ENCODE measurements at regions not wholly inside any gene's neighbourhood (a gene's known extent, or its start where the extent isn't known, plus 50 kb on each side); places are given as distances from the start of the nearest gene placed in this dataset.

GRCh38 chr11:80371931-80372330, 931.1 kb upstream of the TENM4 start:
- no peaks in the 10 kb centered on the region for H3K27me3 ChIP-seq (ENCODE audit: low read depth)
- no peak overlapping the region for H3K27ac ChIP-seq
- TF ChIP-seq CTCF (IDR thresholded peaks at IDR 0.05), result no peak
- H3K9me3 ChIP-seq, result no peaks in the 10 kb centered on the region
- no peak overlapping the region for H3K4me3 ChIP-seq
- intact Hi-C loops (cut with DNase I), result no loop called here
- DNase-seq, result no peak
- ATAC-seq, result no peak
- H3K36me3 ChIP-seq, result no peaks in the 10 kb centered on the region
- H3K4me1 ChIP-seq, result no peaks in the 10 kb centered on the region

DNA sequence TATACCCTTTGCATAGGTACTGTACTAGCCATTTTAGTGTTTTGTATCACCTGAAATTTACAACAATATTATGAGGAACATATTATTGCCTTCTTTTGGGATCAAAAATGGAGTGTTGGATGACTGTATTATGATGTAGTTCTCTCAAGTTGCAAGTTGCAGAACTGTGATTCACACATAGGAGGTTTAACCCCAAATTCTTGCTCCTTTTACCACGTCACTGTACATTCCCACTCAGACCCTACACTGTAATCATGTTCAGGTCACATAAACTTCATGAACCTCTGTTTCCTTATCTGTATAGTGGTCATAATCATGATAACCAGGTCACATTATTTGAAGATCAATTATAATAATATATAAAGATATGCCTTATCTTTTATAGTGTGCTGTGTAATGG, 925.1 kb upstream of the TENM4 start:
- ATAC-seq (no peak), DNase-seq (no peak)
- H3K36me3 ChIP-seq, result no peaks in the 10 kb centered on the region
- no peaks in the 10 kb centered on the region for H3K27me3 ChIP-seq (ENCODE audit: low read depth)
- no peak for TF ChIP-seq CTCF (IDR thresholded peaks at IDR 0.05)
- no peaks in the 10 kb centered on the region for H3K4me1 ChIP-seq
- no peak overlapping the region for H3K27ac ChIP-seq
- H3K4me3 ChIP-seq, result no peak overlapping the region
- H3K9me3 ChIP-seq, result no peaks in the 10 kb centered on the region
- intact Hi-C loops (cut with DNase I), result no loop called here

- intact Hi-C loops (cut with DNase I), result no loop called here
- ATAC-seq (no peak), DNase-seq (no peak)
- Histone ChIP-seq H3K4me1 (no peaks in the 10 kb centered on the region), H3K36me3 (no peaks in the 10 kb centered on the region), H3K27ac (no peak overlapping the region), H3K9me3 (no peaks in the 10 kb centered on the region), H3K4me3 (no peak overlapping the region), H3K27me3 (ENCODE audit: low read depth) (no peaks in the 10 kb centered on the region)
- TF ChIP-seq CTCF (IDR thresholded peaks at IDR 0.05), result no peak
Measured at GRCh38 chr11:80365076-80365725, 924.4 kb upstream of the TENM4 start.

DNA sequence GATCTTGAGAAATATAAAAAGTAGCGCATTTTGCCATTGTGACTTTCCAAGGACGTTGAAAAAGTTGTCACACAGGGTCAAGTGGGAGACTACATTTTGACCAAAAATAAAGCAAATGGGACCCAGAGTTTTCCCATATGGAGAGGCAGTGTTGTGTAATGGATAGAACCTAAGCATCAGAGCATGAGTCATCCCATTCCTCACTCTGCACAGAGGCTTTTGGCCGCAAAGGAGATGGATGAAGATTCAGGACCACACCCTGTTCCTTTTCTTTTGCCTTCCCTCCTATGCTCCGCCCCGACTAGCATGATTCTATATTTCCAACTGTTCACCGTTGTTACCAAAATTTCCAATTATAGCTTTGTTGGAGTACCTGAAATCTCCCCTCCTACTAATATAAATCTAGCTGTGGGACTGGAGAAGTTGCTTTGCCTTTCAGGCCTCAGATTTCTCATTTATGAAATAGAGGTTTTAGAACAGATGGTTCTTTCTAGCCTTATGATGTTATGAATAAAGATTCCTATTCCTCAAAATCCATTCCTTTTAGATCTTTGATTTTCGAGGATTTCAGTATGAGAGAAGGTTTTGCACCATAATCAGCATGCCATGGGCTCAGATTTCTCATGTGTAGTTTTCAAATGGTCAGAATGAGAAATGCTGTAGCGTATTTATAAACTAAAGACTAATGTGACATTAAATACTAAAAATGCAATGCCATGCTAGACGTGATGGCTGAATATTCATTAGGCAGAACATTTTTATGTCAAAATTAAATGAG, 921.9 kb upstream of the TENM4 start:
- TF ChIP-seq CTCF (IDR thresholded peaks at IDR 0.05), result no peak
- DNase-seq (no peak), ATAC-seq (no peak)
- Histone ChIP-seq H3K36me3 (no peaks in the 10 kb centered on the region), H3K4me1 (no peaks in the 10 kb centered on the region), H3K9me3 (no peaks in the 10 kb centered on the region), H3K27me3 (ENCODE audit: low read depth) (no peaks in the 10 kb centered on the region), H3K27ac (no peak overlapping the region), H3K4me3 (no peak overlapping the region)
- intact Hi-C loops (cut with DNase I), result no loop called here

DNA sequence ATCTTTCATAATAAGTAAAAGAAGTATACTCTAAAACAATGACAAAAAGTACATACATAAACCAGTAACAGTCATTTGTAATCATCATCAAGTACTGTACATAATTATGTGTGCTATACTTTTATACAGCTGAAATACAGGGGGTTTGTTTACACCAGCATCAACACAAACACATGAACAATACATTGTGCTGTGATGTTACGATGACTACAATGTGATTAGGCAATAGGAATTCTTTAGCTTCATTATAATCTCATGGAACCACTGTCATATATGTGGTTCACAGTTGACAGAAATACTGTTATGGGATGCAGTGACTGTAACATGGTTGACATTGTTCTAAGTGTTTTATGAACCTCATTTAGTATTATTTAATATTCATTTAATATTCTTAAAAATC, 914.4 kb upstream of the TENM4 start:
- H3K27ac ChIP-seq, result no peak overlapping the region
- H3K36me3 ChIP-seq, result no peaks in the 10 kb centered on the region
- H3K4me1 ChIP-seq, result no peaks in the 10 kb centered on the region
- ATAC-seq (no peak), DNase-seq (no peak)
- H3K4me3 ChIP-seq, result no peak overlapping the region
- H3K9me3 ChIP-seq, result no peaks in the 10 kb centered on the region
- no peak for TF ChIP-seq CTCF (IDR thresholded peaks at IDR 0.05)
- intact Hi-C loops (cut with DNase I), result no loop called here
- no peaks in the 10 kb centered on the region for H3K27me3 ChIP-seq (ENCODE audit: low read depth)

Measured in lower lobe of right lung (tissue), 2 donors.